RWPE2 (cell line): ENCODE measurements at regions not wholly inside any gene's neighbourhood (a gene's known extent, or its start where the extent isn't known, plus 50 kb on each side); places are given as distances from the start of the nearest gene placed in this dataset.
"Not testable (repeated sequence)": the region's sequence is repeated elsewhere in the genome, so short reads cannot be mapped to it uniquely, and the experiment has no call there.

Experiments
- ATAC-seq: fragments of 200-7000 bp; cut with Tn5 transposase; 3 replicates; pipeline ENCODE4 v1.9.1; 2021; ENCODE audit warnings: low read depth
- DNase-seq: peaks from one replicate; pipeline ENCODE4 v3.0.0-alpha.2; 2020; ENCODE audit warnings: low spot score
- H3K27ac ChIP-seq: fragments of 450-650 bp; 2 replicates; pipeline ENCODE4 v1.5.1; 2017; ENCODE audit warnings: mild to moderate bottlenecking; ENCODE audit not compliant: poor library complexity, severe bottlenecking
- H3K27me3 ChIP-seq: fragments of 250-450 bp; sonication (Bioruptor Pico); 2 replicates; pipeline ENCODE4 v1.5.1; 2021; ENCODE audit warnings: mild to moderate bottlenecking, moderate library complexity; ENCODE audit not compliant: insufficient read depth, poor library complexity, severe bottlenecking
- H3K36me3 ChIP-seq: fragments of 250-450 bp; sonication (Bioruptor Pico); 2 replicates; pipeline ENCODE4 v1.5.1; 2020; ENCODE audit warnings: low read depth, mild to moderate bottlenecking, moderate library complexity
- H3K4me1 ChIP-seq: fragments of 250-450 bp; sonication (Bioruptor Pico); 2 replicates; pipeline ENCODE4 v1.5.1; 2021; ENCODE audit warnings: mild to moderate bottlenecking, moderate library complexity; ENCODE audit not compliant: insufficient read depth, poor library complexity, severe bottlenecking
- H3K4me3 ChIP-seq: fragments of 250-450 bp; sonication (Bioruptor Pico); 2 replicates; pipeline ENCODE4 v1.5.1; 2021; ENCODE audit warnings: mild to moderate bottlenecking, moderate library complexity; ENCODE audit not compliant: severe bottlenecking
- H3K9me3 ChIP-seq: fragments of 250-450 bp; sonication (Bioruptor Pico); 2 replicates; pipeline ENCODE4 v1.5.1; 2021; ENCODE audit warnings: mild to moderate bottlenecking, moderate library complexity; ENCODE audit not compliant: severe bottlenecking
- TF ChIP-seq, protein P1 (sequence below): fragments of 450-650 bp; IDR thresholded peaks from one replicate; pipeline ENCODE4 v1.5.1; 2017; ENCODE audit warnings: mild to moderate bottlenecking, moderate library complexity; ENCODE audit not compliant: poor library complexity, severe bottlenecking

DNA sequence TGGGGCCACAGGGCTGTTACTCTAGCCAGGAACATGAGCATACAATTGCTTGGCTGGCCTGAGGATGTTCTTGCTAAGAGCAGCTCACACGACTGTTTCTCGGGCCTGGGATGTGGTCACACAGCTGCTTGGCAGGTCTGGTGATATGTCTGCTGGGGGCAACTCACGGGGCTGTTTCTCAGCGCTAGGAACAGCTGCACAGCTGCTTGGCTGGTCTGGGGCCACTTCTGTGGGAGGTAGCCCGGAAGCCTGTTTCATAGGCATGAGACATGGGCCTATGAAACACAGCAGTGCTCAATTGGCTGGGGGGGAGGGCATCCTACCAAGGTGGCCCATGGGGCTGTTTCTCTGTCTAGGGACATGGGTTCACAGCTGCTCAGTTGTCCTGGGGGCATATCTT lies 73.4 kb upstream of the DDHD1 start:
- TF ChIP-seq, protein P1, sequence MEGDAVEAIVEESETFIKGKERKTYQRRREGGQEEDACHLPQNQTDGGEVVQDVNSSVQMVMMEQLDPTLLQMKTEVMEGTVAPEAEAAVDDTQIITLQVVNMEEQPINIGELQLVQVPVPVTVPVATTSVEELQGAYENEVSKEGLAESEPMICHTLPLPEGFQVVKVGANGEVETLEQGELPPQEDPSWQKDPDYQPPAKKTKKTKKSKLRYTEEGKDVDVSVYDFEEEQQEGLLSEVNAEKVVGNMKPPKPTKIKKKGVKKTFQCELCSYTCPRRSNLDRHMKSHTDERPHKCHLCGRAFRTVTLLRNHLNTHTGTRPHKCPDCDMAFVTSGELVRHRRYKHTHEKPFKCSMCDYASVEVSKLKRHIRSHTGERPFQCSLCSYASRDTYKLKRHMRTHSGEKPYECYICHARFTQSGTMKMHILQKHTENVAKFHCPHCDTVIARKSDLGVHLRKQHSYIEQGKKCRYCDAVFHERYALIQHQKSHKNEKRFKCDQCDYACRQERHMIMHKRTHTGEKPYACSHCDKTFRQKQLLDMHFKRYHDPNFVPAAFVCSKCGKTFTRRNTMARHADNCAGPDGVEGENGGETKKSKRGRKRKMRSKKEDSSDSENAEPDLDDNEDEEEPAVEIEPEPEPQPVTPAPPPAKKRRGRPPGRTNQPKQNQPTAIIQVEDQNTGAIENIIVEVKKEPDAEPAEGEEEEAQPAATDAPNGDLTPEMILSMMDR, result no peak
- no peak for DNase-seq

DNA sequence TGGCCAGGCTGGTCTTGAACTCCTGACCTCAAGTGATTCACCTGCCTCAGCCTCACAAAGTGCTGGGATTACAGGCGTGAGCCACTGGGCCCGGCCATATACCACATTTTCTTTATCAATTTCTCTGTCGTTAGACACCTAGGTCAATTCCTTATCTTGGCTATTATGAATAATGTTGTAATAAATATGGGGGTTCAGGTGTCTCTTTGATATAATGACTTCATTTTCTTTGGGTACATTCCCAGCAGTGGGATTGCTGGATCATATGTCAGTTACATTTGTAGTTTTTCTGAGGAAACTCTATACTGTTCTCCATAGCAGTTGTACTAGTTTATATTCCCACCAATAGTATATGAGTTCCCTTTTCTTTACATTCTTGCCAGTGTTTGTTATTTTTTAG lies 67.8 kb upstream of the DDHD1 start:
- H3K36me3 ChIP-seq, result no peaks in the 10 kb centered on the region
- H3K27me3 ChIP-seq, result no peaks in the 10 kb centered on the region
- H3K27ac ChIP-seq, result no peak overlapping the region
- TF ChIP-seq, protein P1, result no peak
- DNase-seq, result no peak
- no peaks in the 10 kb centered on the region for H3K4me1 ChIP-seq
- no peak overlapping the region for H3K4me3 ChIP-seq
- no peak for ATAC-seq
- H3K9me3 ChIP-seq, result peaks cover 3% of the 10 kb centered on the region

More for the DNA sequence above, 73.4 kb upstream of the DDHD1 start:
- Histone ChIP-seq H3K36me3 (no peaks in the 10 kb centered on the region), H3K4me1 (no peaks in the 10 kb centered on the region), H3K9me3 (peaks cover 3% of the 10 kb centered on the region), H3K27me3 (no peaks in the 10 kb centered on the region), H3K4me3 (no peak overlapping the region), H3K27ac (no peak overlapping the region)
- ATAC-seq, result no peak

DNA sequence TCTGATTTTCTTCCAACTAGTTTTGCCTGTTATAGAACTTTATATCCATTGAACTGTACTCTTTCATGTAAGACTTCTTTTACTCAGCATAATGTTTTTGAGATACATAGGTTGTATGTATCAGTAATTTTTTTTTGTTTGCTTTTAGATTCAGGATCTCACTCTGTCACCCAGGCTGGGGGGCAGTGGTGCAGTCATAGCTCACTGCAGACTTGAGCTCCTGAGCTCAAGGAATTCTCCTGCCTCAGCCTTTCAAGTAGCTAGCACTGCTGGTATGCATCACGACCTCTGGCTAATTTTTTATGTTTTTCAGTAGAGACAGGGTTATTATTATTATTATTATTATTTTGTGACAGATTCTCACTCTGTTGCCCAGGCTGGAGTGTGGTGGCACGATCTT lies 65.0 kb upstream of the DDHD1 start:
- peak overlapping the region; percentile 73 for H3K4me3 ChIP-seq
- DNase-seq, result no peak
- H3K27me3 ChIP-seq, result no peaks in the 10 kb centered on the region
- no peaks in the 10 kb centered on the region for H3K9me3 ChIP-seq
- H3K36me3 ChIP-seq, result no peaks in the 10 kb centered on the region
- H3K4me1 ChIP-seq, result no peaks in the 10 kb centered on the region
- no peak overlapping the region for H3K27ac ChIP-seq
- no peak for ATAC-seq
- TF ChIP-seq, protein P1, result no peak

DNA sequence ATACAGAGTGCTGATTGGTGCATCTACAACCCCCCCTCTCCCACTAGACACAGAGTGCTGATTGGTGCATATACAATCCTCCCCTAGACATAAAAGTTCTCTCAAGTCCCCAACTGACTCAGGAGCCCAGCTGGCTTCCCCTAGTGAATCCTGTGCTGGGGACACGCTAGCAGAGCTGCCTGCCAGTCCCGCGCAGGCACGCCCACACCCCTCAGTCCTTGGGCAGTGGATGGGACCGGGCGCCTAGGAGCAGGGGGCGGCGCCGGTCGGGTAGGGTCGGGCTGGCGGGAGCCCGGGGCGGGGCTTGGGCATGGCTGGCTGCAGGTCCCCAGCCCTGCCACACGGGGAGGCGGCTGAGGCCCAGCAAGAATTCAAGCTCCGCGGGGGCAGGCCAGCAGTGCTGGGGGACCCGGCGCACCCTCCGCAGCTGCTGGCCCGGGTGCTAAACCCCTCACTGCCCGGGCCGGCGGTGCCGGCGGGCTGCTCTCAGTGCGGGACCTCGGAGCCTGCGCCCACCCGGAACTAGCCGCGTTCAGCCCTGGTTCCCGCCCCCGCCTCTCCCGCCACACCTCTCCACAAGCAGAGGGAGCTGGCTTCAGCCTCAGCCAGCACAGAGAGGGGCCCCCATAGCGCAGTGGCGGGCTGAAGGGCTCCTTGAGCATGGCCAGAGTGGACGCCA lies 64.3 kb upstream of the DDHD1 start:
- no peaks in the 10 kb centered on the region for H3K4me1 ChIP-seq
- H3K27me3 ChIP-seq, result no peaks in the 10 kb centered on the region
- DNase-seq, result peak; percentile 73
- no peak overlapping the region for H3K27ac ChIP-seq
- H3K9me3 ChIP-seq, result no peaks in the 10 kb centered on the region
- H3K36me3 ChIP-seq, result no peaks in the 10 kb centered on the region
- TF ChIP-seq, protein P1, result peak; percentile 62
- peak overlapping the region; percentile 73 for H3K4me3 ChIP-seq
- peak; percentile 95 for ATAC-seq

DNA sequence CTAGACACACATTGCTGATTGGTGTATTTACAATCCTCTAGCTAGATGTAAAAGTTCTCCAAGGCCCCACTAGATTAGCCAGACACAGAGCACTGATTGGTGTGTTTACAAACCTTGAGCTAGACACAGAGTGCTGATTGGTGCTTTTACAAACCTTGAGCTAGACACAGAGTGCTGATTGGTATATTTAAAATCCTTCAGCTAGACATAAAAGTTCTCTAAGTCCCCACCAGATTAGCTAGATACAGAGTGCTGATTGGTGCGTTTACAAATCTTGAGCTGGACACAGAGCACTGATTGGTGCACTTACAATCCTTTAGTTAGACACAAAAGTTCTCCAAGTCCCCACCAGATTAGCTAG lies 63.8 kb upstream of the DDHD1 start:
- not testable (repeated sequence) for H3K4me1 ChIP-seq, DNase-seq, H3K27ac ChIP-seq, H3K36me3 ChIP-seq, H3K9me3 ChIP-seq, H3K27me3 ChIP-seq, ATAC-seq
- peak overlapping the region; percentile 73 for H3K4me3 ChIP-seq

DNA sequence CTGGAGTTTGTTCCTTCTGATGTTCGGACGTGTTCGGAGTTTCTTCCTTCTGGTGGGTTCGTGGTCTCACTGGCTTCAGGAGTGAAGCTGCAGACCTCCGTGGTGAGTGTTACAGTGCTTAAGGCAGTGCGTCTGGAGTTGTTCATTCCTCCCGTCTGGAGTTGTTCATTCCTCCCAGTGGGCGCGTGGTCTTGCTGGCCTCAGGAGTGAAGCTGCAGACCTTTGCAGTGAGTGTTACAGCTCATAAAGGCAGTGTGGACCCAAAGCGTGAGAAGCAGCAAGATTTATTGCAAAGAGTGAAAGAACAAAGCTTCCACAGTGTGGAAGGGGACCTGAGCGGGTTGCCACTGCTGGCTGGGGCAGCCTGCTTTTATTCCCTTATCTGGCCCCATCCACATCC lies 63.4 kb upstream of the DDHD1 start:
- not testable (repeated sequence) for H3K4me3 ChIP-seq, H3K36me3 ChIP-seq, H3K27ac ChIP-seq, ATAC-seq, DNase-seq, H3K9me3 ChIP-seq, H3K4me1 ChIP-seq, H3K27me3 ChIP-seq
